ENCODE measurements at regions not wholly inside any gene's neighbourhood (a gene's known extent, or its start where the extent isn't known, plus 50 kb on each side); places are given as distances from the start of the nearest gene placed in this dataset.

GRCh38 chr9:89929315-89929672 is 324.5 kb downstream of the GADD45G start:
- no peak for TF ChIP-seq CTCF (IDR thresholded peaks at IDR 0.05)
- H3K4me3 ChIP-seq = no peak overlapping the region
- H3K9me3 ChIP-seq = no peaks in the 10 kb centered on the region
- no peak for ATAC-seq
- H3K36me3 ChIP-seq = no peaks in the 10 kb centered on the region
- H3K27ac ChIP-seq = peak overlapping the region in 1 of 10 donors; percentile 18
- H3K27me3 ChIP-seq = peaks cover 0 to 5% (median 0%) of the 10 kb centered on the region in 7 donors
- H3K4me1 ChIP-seq = peaks cover 3 to 31% (median 23%) of the 10 kb centered on the region in 9 donors
- 76 to 82% methylated on average over 3 of the region's 3 CpGs for WGBS, 2 donors
- DNase-seq = no peak
- intact Hi-C loops (cut with DNase I) = loop anchor here in 7 of 10 donors (5.0 to 10.0 kb wide), 4 partner anchors 68 to 324 kb away; partner anchors contain the start of gene GADD45G (in 1 of the 7)

- peak; percentile 63 to 90 (median 80) for ATAC-seq
- no peak for TF ChIP-seq CTCF (IDR thresholded peaks at IDR 0.05)
- Histone ChIP-seq H3K27me3 (no peaks in the 10 kb centered on the region), H3K9me3 (no peaks in the 10 kb centered on the region), H3K4me1 (peaks cover 3 to 31% (median 23%) of the 10 kb centered on the region in 9 donors), H3K36me3 (no peaks in the 10 kb centered on the region), H3K4me3 (no peak overlapping the region), H3K27ac (peak overlapping the region in 3 of 10 donors; percentile 15 to 25 (median 18))
- peak in 1 of 2 donors; percentile 30 for DNase-seq
- 24 to 25% methylated on average over 9 of the region's 9 CpGs for WGBS, 2 donors
- intact Hi-C loops (cut with DNase I) = loop anchor here in 8 of 10 donors (5.0 to 10.0 kb wide), 4 partner anchors 67 to 325 kb away; partner anchors contain the start of gene GADD45G (in 1 of the 8)
These were observed 325.1 kb downstream of the GADD45G start for GRCh38 chr9:89929673-89930480.

DNA sequence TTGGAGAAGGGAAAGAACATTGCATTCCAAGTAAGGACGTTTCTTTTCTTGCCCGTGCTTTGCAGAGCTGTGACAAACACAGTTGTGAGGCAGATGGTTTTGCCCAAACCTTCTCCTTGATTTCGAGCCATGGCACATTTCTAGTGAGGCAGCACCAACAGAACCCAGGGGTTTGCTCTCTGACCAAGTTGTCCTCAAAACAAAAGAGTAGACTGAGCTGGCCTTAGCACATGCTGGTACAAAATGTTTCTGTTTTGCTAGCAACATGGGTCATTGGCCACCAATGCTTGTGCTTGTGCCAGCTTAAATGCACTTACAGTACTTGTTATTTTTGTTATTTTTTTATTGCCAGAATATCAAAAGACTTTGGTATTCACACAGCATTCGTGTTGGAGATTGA is 328.8 kb downstream of the GADD45G start:
- peak in 1 of 8 donors; percentile 38 for ATAC-seq
- no peak overlapping the region for H3K4me3 ChIP-seq
- no peak overlapping the region for H3K27ac ChIP-seq
- intact Hi-C loops (cut with DNase I) = loop anchor here in 2 of 10 donors (10.0 kb wide), 1 partner anchor 161 kb away; no protein-coding TSS in a partner anchor
- H3K27me3 ChIP-seq = no peaks in the 10 kb centered on the region
- H3K9me3 ChIP-seq = no peaks in the 10 kb centered on the region
- no peak for DNase-seq
- WGBS, 2 donors = 82 to 89% methylated on average over 4 of the region's 4 CpGs
- peaks cover 3 to 22% (median 17%) of the 10 kb centered on the region in 9 donors for H3K4me1 ChIP-seq
- TF ChIP-seq CTCF (IDR thresholded peaks at IDR 0.05) = no peak
- H3K36me3 ChIP-seq = no peaks in the 10 kb centered on the region

GRCh38 chr9:89935115-89935514 is 330.3 kb downstream of the GADD45G start:
- DNase-seq (no peak), ATAC-seq (no peak)
- TF ChIP-seq CTCF (IDR thresholded peaks at IDR 0.05) = no peak
- H3K4me1 ChIP-seq = peaks cover under 1 to 8% (median 6%) of the 10 kb centered on the region in 9 donors
- no peaks in the 10 kb centered on the region for H3K9me3 ChIP-seq
- H3K36me3 ChIP-seq = no peaks in the 10 kb centered on the region
- H3K4me3 ChIP-seq = no peak overlapping the region
- no peak overlapping the region for H3K27ac ChIP-seq
- WGBS, 2 donors = 70% methylated on average over 6 of the region's 6 CpGs
- intact Hi-C loops (cut with DNase I) = loop anchor here in 2 of 10 donors (10.0 kb wide), 1 partner anchor 160 kb away; no protein-coding TSS in a partner anchor
- peaks cover 0 to 5% (median 0%) of the 10 kb centered on the region in 7 donors for H3K27me3 ChIP-seq
